Skin epidermis (tissue), 12 donors: ENCODE measurements at regions not wholly inside any gene's neighbourhood (a gene's known extent, or its start where the extent isn't known, plus 50 kb on each side); places are given as distances from the start of the nearest gene placed in this dataset.

ENCODE experiments used
- H3K27ac ChIP-seq, 21 experiments: fragments of 200-600 bp; sonication (generic) in 11 of 21; one replicate each; pipeline ENCODE4 v1.5.0; 2020; ENCODE audit warnings: mild to moderate bottlenecking in 3 of 21, inconsistent platforms in 2 of 21, moderate library complexity in 2 of 21
- H3K4me3 ChIP-seq, 7 experiments: fragments of 200-600 bp; sonication (generic) in 2 of 7; one replicate each; pipeline ENCODE4 v1.5.0; 2020; ENCODE audit warnings: inconsistent platforms in 2 of 7, mild to moderate bottlenecking in 2 of 7, moderate library complexity in 1 of 7

- Histone ChIP-seq H3K27ac (no peak overlapping the region), H3K4me3 (no peak overlapping the region)
Measured at GRCh38 chr5:3929799-3930198, 334.2 kb downstream of the IRX1 start.

- no peak overlapping the region for H3K4me3 ChIP-seq
- no peak overlapping the region for H3K27ac ChIP-seq
Measured at GRCh38 chr5:3931976-3932375, 336.3 kb downstream of the IRX1 start.

GRCh38 chr5:3933536-3933935, 337.9 kb downstream of the IRX1 start:
- no peak overlapping the region for H3K4me3 ChIP-seq
- no peak overlapping the region for H3K27ac ChIP-seq

- H3K27ac ChIP-seq: no peak overlapping the region
- H3K4me3 ChIP-seq: no peak overlapping the region
Measured at GRCh38 chr5:3933966-3934365, 338.3 kb downstream of the IRX1 start.

- no peak overlapping the region for H3K4me3 ChIP-seq
- no peak overlapping the region for H3K27ac ChIP-seq
Measured at GRCh38 chr5:3943859-3944258, 348.2 kb downstream of the IRX1 start.

- no peak overlapping the region for H3K27ac ChIP-seq
- no peak overlapping the region for H3K4me3 ChIP-seq
Measured at GRCh38 chr5:3944930-3945329, 349.3 kb downstream of the IRX1 start.

GRCh38 chr5:3948838-3949237, 353.2 kb downstream of the IRX1 start:
- Histone ChIP-seq H3K4me3 (no peak overlapping the region), H3K27ac (no peak overlapping the region)

GRCh38 chr5:3954199-3954598, 358.6 kb downstream of the IRX1 start:
- Histone ChIP-seq H3K27ac (no peak overlapping the region), H3K4me3 (no peak overlapping the region)

GRCh38 chr5:3954633-3955032, 359.0 kb downstream of the IRX1 start:
- no peak overlapping the region for H3K4me3 ChIP-seq

GRCh38 chr5:3957658-3958057, 362.0 kb downstream of the IRX1 start:
- Histone ChIP-seq H3K27ac (no peak overlapping the region), H3K4me3 (no peak overlapping the region)

More at GRCh38 chr5:3954633-3955032, 359.0 kb downstream of the IRX1 start:
- H3K27ac ChIP-seq: no peak overlapping the region

- Histone ChIP-seq H3K4me3 (no peak overlapping the region), H3K27ac (no peak overlapping the region)
Measured at GRCh38 chr5:3958389-3958788, 362.8 kb downstream of the IRX1 start.

- H3K27ac ChIP-seq: no peak overlapping the region
- no peak overlapping the region for H3K4me3 ChIP-seq
Measured at GRCh38 chr5:3962113-3962512, 366.5 kb downstream of the IRX1 start.

- Histone ChIP-seq H3K27ac (no peak overlapping the region), H3K4me3 (no peak overlapping the region)
Measured at GRCh38 chr5:3963652-3964051, 368.0 kb downstream of the IRX1 start.

GRCh38 chr5:3980156-3980555, 384.5 kb downstream of the IRX1 start:
- Histone ChIP-seq H3K4me3 (no peak overlapping the region), H3K27ac (no peak overlapping the region)

- Histone ChIP-seq H3K27ac (no peak overlapping the region), H3K4me3 (no peak overlapping the region)
Measured at GRCh38 chr5:3987867-3988266, 392.2 kb downstream of the IRX1 start.

- Histone ChIP-seq H3K27ac (no peak overlapping the region), H3K4me3 (no peak overlapping the region)
Measured at GRCh38 chr5:3993856-3994473, 398.3 kb downstream of the IRX1 start.

- H3K4me3 ChIP-seq: no peak overlapping the region
- H3K27ac ChIP-seq: no peak overlapping the region
Measured at GRCh38 chr5:3994628-3995027, 399.0 kb downstream of the IRX1 start.

GRCh38 chr5:3995954-3996619, 400.5 kb downstream of the IRX1 start:
- Histone ChIP-seq H3K4me3 (no peak overlapping the region), H3K27ac (no peak overlapping the region)

GRCh38 chr5:3996707-3997336, 401.2 kb downstream of the IRX1 start:
- H3K27ac ChIP-seq: no peak overlapping the region
- H3K4me3 ChIP-seq: no peak overlapping the region

- no peak overlapping the region for H3K27ac ChIP-seq
- no peak overlapping the region for H3K4me3 ChIP-seq
Measured at GRCh38 chr5:3997670-3998069, 402.0 kb downstream of the IRX1 start.

- H3K4me3 ChIP-seq: no peak overlapping the region
Measured at GRCh38 chr5:3999929-4000328, 404.3 kb downstream of the IRX1 start.

More at GRCh38 chr5:3999929-4000328, 404.3 kb downstream of the IRX1 start:
- no peak overlapping the region for H3K27ac ChIP-seq
